IPS-NIHi11 (cell line): ENCODE measurements at regions not wholly inside any gene's neighbourhood (a gene's known extent, or its start where the extent isn't known, plus 50 kb on each side); places are given as distances from the start of the nearest gene placed in this dataset.

ENCODE experiments used
- DNase-seq: peaks from one replicate; pipeline ENCODE4 v3.0.0; 2012; ENCODE audit warnings: mixed read lengths, low spot score

DNA sequence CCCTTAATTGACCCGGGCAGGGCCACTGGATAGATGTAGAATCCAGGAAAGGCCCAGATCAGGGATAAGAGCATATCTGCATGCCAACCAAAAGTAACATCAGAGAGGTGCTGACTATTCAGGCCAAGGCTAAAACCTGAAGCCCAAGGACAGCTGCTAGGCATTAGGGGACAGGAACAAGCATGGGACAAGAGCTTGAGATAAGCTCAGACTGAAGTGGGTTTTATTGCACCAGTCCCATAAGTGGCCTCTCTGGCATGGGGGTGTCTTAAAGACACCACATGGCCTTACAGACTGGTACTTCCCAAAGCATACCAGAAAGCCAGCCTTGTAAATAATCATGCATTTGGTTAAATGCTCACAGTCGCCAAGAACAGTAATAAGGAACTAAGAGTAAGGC is 376.1 kb downstream of the FBXW7 start:
- DNase-seq, result no peak

DNA sequence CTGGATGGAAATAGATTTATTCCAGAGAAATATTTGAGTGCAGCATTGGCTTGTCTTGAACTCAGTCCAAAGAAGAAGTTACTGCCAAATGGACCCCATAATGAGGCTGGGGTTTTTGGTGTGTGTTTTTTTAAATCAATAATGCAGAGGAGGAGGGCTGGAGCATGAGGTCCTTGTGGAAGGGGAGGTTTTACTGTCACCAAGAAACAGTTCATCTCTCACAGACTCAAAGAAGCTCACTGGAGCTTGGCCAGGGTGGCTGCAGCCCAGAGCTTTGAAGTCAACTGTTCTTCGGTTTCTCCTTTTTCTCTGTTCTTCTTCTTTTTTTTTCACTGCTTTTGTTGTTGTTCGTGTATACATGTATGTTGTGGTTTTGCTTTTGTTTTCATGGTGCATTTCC is 377.7 kb downstream of the FBXW7 start:
- no peak for DNase-seq

DNA sequence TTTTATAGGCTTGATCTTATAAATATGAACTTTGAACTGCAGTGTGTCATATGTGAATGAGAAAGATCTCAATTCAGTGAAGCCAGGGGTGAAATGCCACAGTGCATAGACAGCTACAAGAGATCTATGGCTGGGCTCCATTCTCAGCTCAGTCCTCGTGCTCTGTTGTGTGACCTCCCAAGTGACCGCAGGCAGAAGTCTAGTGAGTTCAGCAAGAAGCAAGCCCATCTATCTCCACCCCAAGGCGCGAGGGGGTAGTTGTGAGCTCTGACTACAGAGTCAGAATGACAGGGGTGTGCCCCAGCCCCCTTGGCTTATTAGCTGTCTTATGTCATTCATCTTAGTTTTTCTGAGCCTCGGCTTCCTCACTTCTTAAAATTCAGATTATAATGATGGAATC is 378.3 kb downstream of the FBXW7 start:
- DNase-seq, result no peak

DNA sequence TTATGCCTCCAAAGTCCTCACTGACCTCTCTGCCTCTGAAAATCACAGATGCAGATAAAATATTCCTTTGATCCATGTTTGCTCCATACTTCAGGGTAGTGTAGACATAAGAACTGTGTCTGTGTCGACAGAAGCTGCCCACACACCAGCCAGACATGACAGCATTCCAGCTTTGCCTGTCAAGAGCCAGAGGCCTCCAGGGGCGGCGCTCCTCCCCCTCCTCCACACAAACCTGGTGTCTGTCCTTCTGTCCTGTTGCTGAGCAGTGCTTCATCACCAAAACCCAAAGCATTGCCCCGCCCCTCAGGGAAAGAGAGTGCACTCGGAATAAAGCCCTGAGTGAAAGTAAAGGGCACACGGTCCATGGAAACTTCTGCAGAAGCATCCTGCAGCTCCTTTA is 379.4 kb downstream of the FBXW7 start:
- no peak for DNase-seq

DNA sequence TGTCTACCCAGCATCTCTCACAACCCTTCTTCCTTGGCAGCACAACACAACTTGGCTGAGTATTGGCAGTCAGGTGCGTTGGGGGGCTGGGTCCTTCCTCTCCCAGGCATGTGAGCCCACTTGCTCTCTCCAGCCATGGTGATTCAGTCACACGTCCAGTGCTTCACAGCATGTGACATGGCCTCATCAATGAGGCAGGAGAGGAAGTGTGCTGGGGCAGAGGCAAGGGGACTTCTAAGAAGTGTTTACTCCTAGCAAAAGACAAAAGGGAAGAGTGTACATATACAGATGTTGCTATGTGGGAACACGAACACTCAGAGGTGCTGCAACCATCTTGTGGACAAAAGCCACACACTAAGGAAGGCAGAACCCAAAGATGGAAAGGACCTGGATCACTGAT is 380.8 kb downstream of the FBXW7 start:
- no peak for DNase-seq

DNA sequence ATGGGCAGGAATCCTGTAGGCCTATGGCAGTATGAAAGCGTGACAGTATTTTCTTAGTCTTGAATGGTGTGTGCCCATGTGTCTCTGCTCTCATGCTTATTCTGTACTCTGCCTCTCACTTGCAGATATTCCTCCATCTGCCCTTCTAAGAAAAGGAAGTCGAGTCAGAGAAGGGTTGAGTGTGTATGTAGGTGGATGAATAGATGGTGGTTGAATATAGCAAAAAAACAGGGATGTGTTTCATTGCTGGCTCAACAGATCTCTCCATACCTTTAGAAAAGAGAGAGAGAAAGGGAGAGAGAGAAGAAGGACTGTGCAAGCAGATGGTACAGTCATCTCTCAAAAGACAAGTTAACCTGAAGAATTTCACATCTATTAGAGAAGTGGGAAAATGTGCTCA is 381.5 kb downstream of the FBXW7 start:
- DNase-seq, result no peak

DNA sequence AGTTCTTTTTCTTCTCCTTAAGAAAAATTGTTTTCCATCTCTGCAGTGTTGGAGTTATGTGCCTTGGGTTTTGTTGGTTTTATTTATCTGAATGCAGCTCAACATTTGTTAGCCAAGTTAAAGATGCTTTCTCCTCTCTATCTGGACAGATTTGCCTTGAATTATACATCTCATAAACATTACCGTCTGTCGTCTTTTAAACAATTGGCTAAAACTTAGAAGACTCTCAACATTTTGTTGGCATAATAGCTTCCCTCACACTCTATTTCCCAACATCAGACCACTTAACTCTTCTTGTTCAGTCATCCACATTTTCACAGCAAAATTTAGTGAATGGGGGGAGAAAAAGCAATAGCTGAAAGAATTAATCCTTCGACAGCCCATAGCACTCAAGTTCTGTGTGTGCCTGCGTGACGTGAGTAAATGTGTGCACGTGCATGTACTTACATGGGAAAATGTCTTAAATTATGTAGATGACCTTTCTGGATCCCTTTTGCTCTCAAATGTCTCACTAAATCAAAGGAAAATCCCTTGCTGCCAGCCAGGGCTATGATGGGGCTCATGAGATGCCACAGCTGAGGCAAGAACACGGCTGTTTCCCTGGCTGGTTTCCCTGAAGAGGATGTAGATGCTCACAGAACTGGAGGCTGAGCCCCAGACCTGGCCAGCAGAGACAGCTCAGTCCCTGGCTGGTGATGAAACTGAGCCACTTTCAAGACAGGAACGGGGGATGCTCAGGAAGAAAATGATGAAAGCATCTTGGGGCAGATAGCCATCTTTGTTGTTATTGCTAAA is 382.2 kb downstream of the FBXW7 start:
- DNase-seq, result no peak

DNA sequence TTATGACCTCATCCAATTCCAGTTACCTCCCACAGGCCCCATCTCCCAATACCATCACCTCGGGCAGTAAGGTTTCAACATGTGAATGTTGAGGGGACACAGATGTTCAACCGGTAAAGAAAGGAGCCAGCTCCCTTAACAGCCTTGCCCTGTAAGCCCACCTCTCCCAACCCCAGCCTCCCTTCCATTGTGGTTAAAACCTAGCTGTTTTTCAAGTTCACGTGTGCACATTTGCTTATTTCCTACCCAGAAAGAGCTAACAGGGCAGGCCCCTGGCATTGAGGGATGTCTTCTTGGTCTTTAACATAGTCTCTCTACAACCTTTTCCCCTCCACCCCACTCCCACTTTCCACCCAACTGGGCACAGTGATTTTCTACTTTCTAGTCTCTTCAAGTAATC is 385.7 kb downstream of the FBXW7 start:
- no peak for DNase-seq

DNA sequence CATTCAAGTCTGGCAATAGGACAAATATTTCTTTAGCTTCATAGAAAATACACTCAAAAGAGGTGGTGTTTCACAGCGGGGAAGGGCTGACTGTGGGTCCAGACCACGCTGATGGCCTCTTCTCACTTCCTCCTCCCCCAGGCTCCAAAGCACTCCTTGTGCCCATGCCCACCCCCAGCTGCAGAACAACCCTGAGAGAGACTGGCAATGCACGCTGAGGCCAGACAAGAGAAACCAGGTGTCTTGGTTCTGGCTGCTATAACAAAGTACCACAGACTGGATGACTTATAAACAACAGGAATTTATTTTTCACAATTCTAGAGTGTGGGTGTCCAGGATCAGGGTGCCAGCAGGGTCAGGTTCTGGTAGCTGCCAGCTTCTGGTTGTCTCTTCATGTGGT is 386.1 kb downstream of the FBXW7 start:
- DNase-seq, result no peak

DNA sequence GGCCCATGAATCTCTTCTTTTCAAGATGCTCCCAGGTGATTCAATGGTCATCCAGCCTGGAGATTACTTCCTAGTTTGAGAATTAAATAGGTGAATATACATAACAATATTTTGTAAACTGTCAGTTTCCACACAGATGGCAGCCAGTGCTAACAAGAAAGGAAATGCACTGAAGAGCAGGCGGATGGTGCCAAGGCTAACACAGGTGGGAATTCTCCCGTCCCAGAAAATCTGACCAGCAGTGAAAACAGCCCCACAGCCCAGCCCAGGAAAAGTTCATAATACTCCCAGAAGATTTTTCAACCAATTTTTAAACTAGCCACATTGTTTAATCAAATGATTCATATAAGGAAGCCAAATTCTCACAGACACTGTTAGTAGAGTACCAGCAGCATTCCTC is 387.2 kb upstream of the GATB start:
- DNase-seq, result no peak

DNA sequence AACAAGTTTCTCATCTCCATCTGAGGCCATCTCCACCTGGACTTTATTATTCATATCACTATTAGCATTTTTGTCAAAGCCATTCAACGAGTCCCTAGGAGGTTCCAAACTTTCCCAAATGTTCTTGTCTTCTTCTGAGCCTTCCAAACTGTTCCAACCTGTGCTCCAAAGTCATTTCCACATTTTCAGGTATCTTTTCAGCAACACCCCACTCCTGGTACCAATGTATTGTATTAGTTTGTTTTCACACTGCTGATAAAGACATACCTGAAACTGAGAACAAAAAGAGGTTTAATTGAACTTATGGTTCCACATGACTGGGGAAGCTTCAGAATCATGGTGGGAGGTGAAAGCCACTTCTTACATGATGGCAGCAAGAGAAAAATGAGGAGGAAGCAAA is 385.4 kb upstream of the GATB start:
- no peak for DNase-seq

DNA sequence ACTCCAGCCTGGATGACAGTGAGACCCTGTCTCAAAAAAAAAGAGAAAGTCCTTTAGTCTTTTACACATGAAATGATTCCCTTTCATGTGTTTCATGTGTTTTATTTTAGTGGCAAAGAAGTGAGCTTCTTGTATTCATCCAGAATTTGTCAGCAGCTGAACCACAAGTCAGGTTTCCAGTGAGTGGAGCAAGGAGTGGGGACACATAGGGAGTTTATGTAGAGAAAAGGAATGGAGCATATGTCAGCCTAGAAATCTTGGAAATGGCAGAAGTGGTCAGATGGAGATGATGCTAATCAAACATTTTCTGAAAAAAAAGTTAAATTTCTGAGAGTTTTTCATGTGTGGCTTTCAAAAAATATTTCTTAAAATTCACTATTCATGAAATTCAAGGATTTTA is 383.0 kb upstream of the GATB start:
- DNase-seq, result no peak

DNA sequence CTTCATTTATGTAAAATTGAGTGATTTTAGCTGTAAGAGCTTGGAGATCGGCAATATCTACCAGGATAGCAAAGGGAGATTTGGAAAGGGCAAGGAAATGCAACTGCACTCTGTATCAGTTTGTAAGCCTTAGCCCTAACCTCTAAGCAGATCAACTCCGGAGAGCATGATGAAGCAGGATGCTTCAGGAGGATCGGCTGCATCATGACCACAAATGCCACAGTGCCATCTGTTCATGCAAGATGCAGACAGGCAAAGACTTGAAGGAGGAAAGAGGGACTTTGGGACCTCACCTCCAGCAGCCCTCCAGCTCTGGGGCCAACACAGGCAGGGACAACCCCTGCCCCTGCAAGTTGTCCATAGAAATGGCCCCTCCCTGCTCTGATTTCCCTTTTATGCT is 377.6 kb upstream of the GATB start:
- DNase-seq, result no peak

DNA sequence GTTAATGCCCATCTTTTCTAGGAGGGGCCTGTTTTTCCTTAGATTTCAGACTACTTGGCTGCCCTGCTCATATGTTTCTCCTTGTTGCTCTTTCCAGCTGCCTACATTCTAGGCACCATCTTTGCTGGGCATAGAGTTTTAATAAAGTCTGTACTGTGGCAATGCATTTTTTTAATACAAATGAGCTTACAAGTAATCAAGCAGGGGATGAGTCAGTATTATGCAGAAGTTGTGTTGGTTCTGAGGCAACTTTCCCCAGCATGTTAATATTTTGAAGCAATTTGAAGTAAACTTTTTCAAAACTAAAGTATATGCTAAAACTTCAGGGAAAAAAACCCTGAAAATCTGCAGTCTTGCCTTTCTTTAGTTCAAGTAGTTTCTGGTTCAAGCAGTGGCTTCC is 372.0 kb upstream of the GATB start:
- no peak for DNase-seq

DNA sequence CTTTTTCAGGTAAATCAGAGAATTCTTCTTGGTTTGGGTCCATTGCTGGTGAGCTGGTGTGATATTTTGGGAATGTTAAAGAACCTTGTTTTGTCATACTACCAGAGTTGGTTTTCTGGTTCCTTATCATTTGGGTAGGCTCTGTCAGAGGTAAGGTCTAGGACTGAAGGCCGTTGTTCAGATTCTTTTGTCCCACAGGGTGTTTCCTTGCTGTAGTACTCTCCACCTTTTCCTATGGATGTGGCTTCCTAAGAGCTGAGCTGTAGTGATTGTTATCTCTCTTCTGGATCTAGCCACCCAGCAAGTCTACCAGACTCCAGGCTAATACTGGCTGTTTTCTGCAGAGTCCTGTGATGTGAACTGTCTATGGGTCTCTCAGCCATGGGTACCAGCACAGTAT is 367.5 kb upstream of the GATB start:
- DNase-seq, result no peak

DNA sequence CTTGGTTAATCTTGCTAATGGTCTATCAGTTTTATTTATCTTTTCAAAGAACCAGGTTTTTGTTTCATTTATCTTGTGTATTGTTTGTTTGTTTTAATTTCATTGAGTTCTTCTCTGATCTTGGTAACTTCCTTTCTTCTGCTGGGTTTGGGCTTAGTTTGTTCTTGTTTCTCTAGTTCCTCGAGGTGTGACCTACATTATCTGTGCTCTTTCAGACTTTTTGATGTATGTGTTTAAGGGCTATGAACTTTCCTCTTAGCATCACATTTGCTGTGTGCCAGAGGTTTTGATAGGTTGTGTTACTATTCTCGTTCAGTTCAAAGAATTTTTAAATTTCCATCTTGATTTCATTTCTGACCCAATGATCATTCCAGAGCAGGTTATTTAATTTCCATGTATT is 365.4 kb upstream of the GATB start:
- DNase-seq, result no peak

DNA sequence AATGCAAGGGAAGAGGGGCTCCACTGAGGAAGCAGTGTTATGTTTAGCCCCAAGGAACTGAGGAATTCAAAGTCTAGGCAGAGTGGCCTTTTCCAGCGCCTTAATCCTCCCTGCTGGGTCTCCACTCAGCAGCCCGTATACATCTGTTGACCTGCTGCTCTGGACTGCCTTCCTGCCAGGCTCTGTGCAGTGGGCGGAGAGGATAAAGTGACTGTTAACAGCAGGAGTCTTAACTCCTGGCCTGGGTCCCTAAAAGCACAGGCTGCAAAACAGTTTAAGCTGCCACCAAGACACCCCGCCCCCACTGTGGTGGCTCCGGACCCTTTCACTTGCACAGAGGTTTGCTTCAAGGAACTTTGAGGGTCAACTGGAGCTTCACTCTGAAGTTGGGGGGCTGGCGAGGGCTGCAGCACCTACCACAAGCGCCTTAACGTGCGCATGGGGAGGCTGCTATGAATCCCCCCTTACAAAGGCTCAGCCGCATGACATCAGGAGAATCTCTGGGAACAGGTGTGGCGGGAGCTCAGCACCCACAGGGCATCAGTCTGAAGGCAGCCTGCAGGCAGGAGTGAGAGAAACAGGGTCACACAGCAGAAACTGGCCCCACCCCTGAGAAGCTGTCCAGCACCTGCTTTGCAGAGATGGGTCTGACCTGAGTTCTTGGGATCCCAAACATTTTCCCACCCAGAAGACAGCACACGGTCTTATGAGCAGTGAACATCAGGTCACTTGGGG is 358.2 kb upstream of the GATB start:
- no peak for DNase-seq

DNA sequence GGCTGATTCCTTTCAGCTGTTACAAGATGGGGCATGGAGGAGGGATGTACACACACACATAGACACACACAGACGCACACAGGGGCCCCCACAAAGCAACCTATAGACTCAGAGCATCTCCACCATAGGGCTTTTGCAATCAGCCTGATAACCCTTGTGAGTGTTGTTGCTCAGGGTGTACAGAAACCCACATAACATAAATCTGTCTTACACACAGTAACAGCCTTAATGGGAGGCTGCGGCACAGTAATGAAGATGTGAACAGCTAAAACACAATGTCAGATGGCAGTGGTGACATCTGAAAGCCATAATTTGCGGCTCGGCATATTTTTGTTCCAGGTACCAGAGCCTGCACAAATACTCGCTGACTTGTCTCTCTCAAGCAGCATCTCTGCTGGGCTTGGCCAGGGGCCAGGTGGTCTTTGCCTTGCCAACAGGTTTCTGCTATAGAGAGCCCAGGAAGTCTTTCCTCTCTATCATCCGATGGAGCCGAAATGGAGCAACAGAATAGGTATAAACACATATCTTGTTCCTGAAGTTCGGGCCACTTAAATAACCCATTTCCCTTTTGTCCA is 357.2 kb upstream of the GATB start:
- no peak for DNase-seq

DNA sequence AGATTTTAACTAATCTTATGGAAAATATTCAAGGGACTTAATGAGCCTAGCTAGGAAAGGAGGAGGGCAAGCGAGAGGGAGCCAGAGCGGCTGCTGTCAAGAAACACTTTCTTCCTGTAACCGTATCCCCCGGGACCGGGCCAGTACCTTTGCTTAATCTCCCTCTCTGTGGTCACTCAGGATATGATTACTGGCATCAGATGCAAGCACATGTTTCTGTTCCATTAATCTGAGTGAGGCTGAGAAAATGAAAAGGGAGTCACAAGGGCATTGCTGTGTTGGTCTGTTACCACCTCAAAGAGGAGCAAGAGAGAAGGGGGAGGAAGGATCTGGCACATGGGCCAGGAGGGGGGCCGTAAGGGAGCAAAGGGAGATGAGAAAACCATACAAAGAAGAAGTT is 356.7 kb upstream of the GATB start:
- DNase-seq, result no peak

DNA sequence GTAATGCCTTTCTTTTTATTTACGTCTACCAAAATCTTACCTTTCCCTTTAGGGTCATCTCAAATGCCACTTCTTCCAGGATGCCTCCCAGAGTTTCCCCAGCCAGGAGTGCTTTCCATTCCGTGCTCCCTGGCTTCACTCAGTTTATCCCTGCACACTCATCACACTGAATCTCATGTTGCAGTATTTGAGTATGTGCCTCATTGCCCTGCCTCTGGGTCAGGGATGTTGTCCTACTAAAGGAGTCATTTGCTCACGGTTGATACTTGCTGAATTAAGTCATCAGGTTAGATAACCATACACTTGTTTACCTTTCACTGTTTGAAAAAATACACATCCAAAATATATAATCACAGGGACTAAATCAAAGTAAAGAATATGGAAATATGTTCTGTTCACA is 356.2 kb upstream of the GATB start:
- no peak for DNase-seq

DNA sequence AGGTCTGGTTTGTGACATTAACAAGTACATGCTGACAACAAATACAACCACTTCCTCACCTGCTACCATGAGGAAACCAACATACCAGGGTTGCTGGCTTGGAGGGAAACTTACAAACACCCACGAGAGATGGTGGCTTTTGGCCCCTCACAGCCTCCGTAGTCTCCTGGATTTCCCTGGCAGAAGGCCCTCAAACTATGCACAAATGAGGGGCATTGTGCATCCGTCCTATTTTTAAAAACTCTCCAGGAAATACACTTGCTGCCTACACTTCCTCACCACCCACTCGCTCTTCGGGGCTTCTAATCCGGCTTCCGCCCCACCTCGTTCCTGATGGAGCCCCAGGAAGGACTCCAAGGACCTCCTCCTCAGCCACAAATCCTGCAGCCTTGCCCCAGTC is 355.0 kb upstream of the GATB start:
- no peak for DNase-seq

DNA sequence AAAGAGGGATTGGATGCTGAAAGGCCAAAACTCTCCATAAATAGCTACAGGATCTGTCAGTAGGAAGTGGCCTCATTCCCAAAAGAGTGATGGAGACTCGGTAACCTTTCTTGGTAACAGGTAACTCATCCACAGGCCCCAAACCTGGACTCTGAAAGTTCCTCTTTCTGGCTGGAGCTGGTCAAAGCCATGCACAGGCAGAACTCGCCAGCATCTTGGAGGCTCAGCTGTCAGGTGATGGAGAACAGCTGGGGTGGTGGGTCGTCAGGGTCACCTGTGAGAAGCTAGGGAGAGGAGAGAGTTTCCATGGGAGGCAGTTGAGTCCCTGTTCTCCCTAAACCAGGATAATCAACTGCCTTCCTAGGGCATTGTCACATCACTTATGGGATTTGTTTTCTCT is 354.3 kb upstream of the GATB start:
- DNase-seq, result no peak

DNA sequence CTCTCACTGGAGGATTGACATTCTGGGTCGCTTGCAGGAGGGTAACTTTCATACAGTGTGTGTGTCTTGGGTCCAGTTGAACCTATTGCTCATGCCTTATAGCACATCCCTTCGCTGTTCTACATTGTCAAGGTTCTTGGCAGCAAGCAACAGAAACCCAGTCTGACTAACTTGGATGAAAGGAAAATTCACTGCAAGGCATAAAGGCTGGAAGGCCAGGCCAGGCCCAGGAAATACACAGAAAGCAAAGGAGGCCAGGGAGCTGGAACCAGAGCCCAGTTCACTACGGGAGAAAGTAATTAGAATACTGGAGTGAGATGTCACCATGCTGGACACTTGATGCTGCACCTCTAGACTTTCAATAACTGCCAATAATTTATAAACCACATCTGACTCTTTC is 353.8 kb upstream of the GATB start:
- DNase-seq, result no peak

DNA sequence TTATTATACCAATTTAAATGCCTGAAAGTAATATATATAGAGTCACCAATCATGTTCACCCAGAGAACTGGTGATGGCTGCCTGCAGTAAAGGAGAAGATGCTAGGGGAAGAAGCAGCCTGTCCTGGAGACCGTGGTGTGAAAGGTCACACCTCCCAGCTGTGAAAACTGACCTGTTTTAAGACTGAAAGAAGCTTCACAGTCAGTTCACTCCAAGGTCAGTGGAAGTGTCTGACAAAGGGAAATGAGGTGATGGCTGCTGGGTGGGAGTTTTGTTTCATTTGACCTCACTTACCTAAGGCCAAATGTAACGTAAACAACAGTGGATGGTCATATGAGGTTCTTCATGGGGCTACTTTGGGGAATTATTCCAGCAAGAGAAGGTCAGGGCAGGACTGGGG is 352.1 kb upstream of the GATB start:
- DNase-seq, result no peak
